SK-N-SH (cell line): ENCODE measurements at regions not wholly inside any gene's neighbourhood (a gene's known extent, or its start where the extent isn't known, plus 50 kb on each side); places are given as distances from the start of the nearest gene placed in this dataset.

ENCODE experiments used
- CTCF ChIA-PET: fragments of 300-600, 350-600 bp; formaldehyde crosslinking; extraction: SDS; loops from one replicate; lab custom pipeline; 2021; lab: Yijun Ruan, JAX
- POLR2A ChIA-PET: fragments of 350-600 bp; sonication (Branson Sonifier 250); formaldehyde crosslinking; extraction: SDS; loops from one replicate; lab custom pipeline; 2020; ENCODE audit warnings: antibody characterized with exemption, inconsistent platforms; lab: Yijun Ruan, JAX
- DNase-seq: peaks from one replicate; pipeline ENCODE4 v3.0.0; 2012
- H2AFZ ChIP-seq: fragments of 200-600 bp; sonication (generic); 2 replicates; pipeline ENCODE4 v1.8.1; 2016; ENCODE audit warnings: antibody characterized with exemption, mild to moderate bottlenecking, low read depth
- H3F3A ChIP-seq: fragments of 200-600 bp; sonication (generic); replicated peaks from 2 replicates; pipeline ENCODE3; 2016; ENCODE audit warnings: antibody characterized with exemption, mild to moderate bottlenecking; ENCODE audit not compliant: insufficient read depth
- H3K27ac ChIP-seq, 2 experiments: fragments of 200-500 bp in 1 of 2; fragments of 200-600 bp in 1 of 2; sonication (Bioruptor generic) in 1 of 2; sonication (generic), shearing (Covaris generic) in 1 of 2; 2 replicates each; pipeline versions ENCODE4 v1.5.1 to v1.6.1; 2014 to 2016; ENCODE audit warnings: low read depth in 2 of 2, inconsistent platforms in 1 of 2, low read length in 1 of 2, mild to moderate bottlenecking in 1 of 2, mixed read lengths in 1 of 2
- H3K27me3 ChIP-seq: fragments of 200-600 bp; sonication (generic), shearing (Covaris generic); 2 replicates; pipeline ENCODE4 v1.6.1; 2016; ENCODE audit warnings: mixed run types; ENCODE audit not compliant: insufficient read depth
- H3K36me3 ChIP-seq, 2 experiments: fragments of 200-500 bp in 1 of 2; fragments of 200-600 bp in 1 of 2; sonication (Bioruptor generic) in 1 of 2; sonication (generic) in 1 of 2; replicated peaks in 1 of 2; 2 replicates each; pipeline versions ENCODE3 to v1.5.1; 2014 to 2016; ENCODE audit warnings: low read length in 1 of 2, mild to moderate bottlenecking in 1 of 2; ENCODE audit not compliant: insufficient read depth in 2 of 2, control insufficient read depth in 1 of 2
- H3K4me1 ChIP-seq, 2 experiments: fragments of 200-500 bp in 1 of 2; fragments of 200-600 bp in 1 of 2; sonication (Bioruptor generic) in 1 of 2; sonication (generic), shearing (Covaris generic) in 1 of 2; 2 replicates each; pipeline versions ENCODE4 v1.5.1 to v1.6.1; 2014 to 2016; ENCODE audit warnings: low read depth in 1 of 2, low read length in 1 of 2, mixed run types in 1 of 2; ENCODE audit not compliant: insufficient read depth in 2 of 2, control insufficient read depth in 1 of 2
- H3K4me2 ChIP-seq: fragments of 200-600 bp; sonication (generic), shearing (Covaris generic); 2 replicates; pipeline ENCODE4 v1.6.1; 2017; ENCODE audit warnings: mixed run types
- H3K4me3 ChIP-seq, 2 experiments: fragments of 200-500 bp in 1 of 2; fragments of 200-600 bp in 1 of 2; sonication (Bioruptor generic) in 1 of 2; sonication (generic), shearing (Covaris generic) in 1 of 2; 2 replicates each; pipeline versions ENCODE4 v1.5.1 to v1.8.1; 2014 to 2016; ENCODE audit warnings: low read depth in 2 of 2, inconsistent platforms in 1 of 2, low read length in 1 of 2, mild to moderate bottlenecking in 1 of 2, mixed read lengths in 1 of 2, moderate library complexity in 1 of 2
- H3K79me2 ChIP-seq: fragments of 200-600 bp; sonication (generic); 2 replicates; pipeline ENCODE4 v1.8.1; 2017; ENCODE audit warnings: mild to moderate bottlenecking; ENCODE audit not compliant: insufficient read depth
- H3K9ac ChIP-seq: fragments of 200-600 bp; sonication (generic); 2 replicates; pipeline ENCODE4 v1.6.1; 2017; ENCODE audit warnings: mixed run types
- H3K9me2 ChIP-seq: fragments of 200-600 bp; sonication (generic); 2 replicates; pipeline ENCODE4 v1.6.1; 2017; ENCODE audit warnings: mixed run types
- H3K9me3 ChIP-seq: fragments of 200-600 bp; sonication (generic); 2 replicates; pipeline ENCODE4 v1.6.1; 2017; ENCODE audit warnings: mixed run types, mild to moderate bottlenecking, moderate library complexity
- H4K20me1 ChIP-seq: fragments of 200-600 bp; sonication (generic); 2 replicates; pipeline ENCODE4 v1.6.1; 2017; ENCODE audit warnings: mild to moderate bottlenecking, mixed run types; ENCODE audit not compliant: insufficient read depth
- CHD2 ChIP-seq: fragments of 150-350 bp; IDR thresholded peaks from 2 replicates; pipeline ENCODE4 v1.6.1; 2018; ENCODE audit warnings: low read length; ENCODE audit not compliant: partially characterized antibody
- CTCF ChIP-seq: fragments of 200-600 bp; sonication (generic); IDR thresholded peaks from 2 replicates; pipeline ENCODE4 v1.6.1; 2017; ENCODE audit warnings: antibody characterized with exemption, mild to moderate bottlenecking, moderate library complexity
- ELF1 ChIP-seq: IDR thresholded peaks from 2 replicates; pipeline ENCODE4 v1.4.0; 2012
- EP300 ChIP-seq, 2 experiments: IDR thresholded peaks; 2 replicates each; pipeline versions ENCODE4 v1.4.0 to v1.6.1; 2012; ENCODE audit warnings: borderline replicate concordance in 1 of 2, low read depth in 1 of 2, low read length in 1 of 2
- EZH2phosphoT487 ChIP-seq: fragments of 200-600 bp; sonication (generic); IDR thresholded peaks from 2 replicates; pipeline ENCODE4 v1.6.1; 2017; ENCODE audit warnings: low read depth, mixed run types, mild to moderate bottlenecking, antibody characterized with exemption, moderate library complexity, borderline replicate concordance
- FOSL2 ChIP-seq: IDR thresholded peaks from 2 replicates; pipeline ENCODE4 v1.4.0; 2012; ENCODE audit warnings: low read depth, mild to moderate bottlenecking, moderate library complexity, borderline replicate concordance
- FOXJ3 ChIP-seq: sonication (generic); formaldehyde crosslinking; IDR thresholded peaks from 2 replicates; pipeline ENCODE4 v1.5.1; 2020; ENCODE audit warnings: mild to moderate bottlenecking, missing genetic modification reagents
- FOXM1 ChIP-seq: IDR thresholded peaks from 2 replicates; pipeline ENCODE4 v1.4.0; 2012; ENCODE audit warnings: low read depth, mild to moderate bottlenecking
- GABPA ChIP-seq: IDR thresholded peaks from 2 replicates; pipeline ENCODE4 v1.4.0; 2012; ENCODE audit warnings: low read depth, mild to moderate bottlenecking
- JUND ChIP-seq: IDR thresholded peaks from 2 replicates; pipeline ENCODE4 v1.4.0; 2012
- MAX ChIP-seq: IDR thresholded peaks from 2 replicates; pipeline ENCODE4 v1.4.0; 2012; ENCODE audit warnings: low read depth
- MXI1 ChIP-seq: IDR thresholded peaks from 2 replicates; pipeline ENCODE4 v1.6.1; 2012; ENCODE audit warnings: mild to moderate bottlenecking, low read depth, low read length, improper control_type of control experiment
- NFIC ChIP-seq: IDR thresholded peaks from 2 replicates; pipeline ENCODE4 v1.4.0; 2012; ENCODE audit warnings: borderline replicate concordance
- NRF1 ChIP-seq: IDR thresholded peaks from 2 replicates; pipeline ENCODE4 v1.6.1; 2012; ENCODE audit warnings: low read depth, mild to moderate bottlenecking, low read length
- POLR2AphosphoS5 ChIP-seq: IDR thresholded peaks from 2 replicates; pipeline ENCODE4 v1.6.1; 2012; ENCODE audit warnings: low read depth, low read length
- RCOR1 ChIP-seq: fragments of 150-350 bp; IDR thresholded peaks from 2 replicates; pipeline ENCODE4 v1.6.1; 2017; ENCODE audit warnings: antibody characterized with exemption, low read length
- RFX5 ChIP-seq: IDR thresholded peaks from 2 replicates; pipeline ENCODE4 v1.6.1; 2012; ENCODE audit warnings: mild to moderate bottlenecking, improper control_type of control experiment, low read length
- RXRA ChIP-seq: IDR thresholded peaks from 2 replicates; pipeline ENCODE4 v1.4.0; 2012; ENCODE audit warnings: low read depth, mild to moderate bottlenecking, borderline replicate concordance
- SIN3A ChIP-seq: IDR thresholded peaks from 2 replicates; pipeline ENCODE4 v1.6.1; 2012; ENCODE audit warnings: low read depth, mild to moderate bottlenecking, low read length, moderate library complexity, borderline replicate concordance
- SMC3 ChIP-seq: IDR thresholded peaks from 2 replicates; pipeline ENCODE4 v1.6.1; 2012; ENCODE audit warnings: low read depth, low read length, improper control_type of control experiment
- TAF1 ChIP-seq: IDR thresholded peaks from 2 replicates; pipeline ENCODE4 v1.6.1; 2012; ENCODE audit warnings: low read depth, mild to moderate bottlenecking, low read length, moderate library complexity, borderline replicate concordance
- TEAD4 ChIP-seq: IDR thresholded peaks from 2 replicates; pipeline ENCODE4 v1.4.0; 2012; ENCODE audit warnings: mild to moderate bottlenecking, borderline replicate concordance; ENCODE audit not compliant: insufficient read depth
- USF1 ChIP-seq: IDR thresholded peaks from 2 replicates; pipeline ENCODE4 v1.4.0; 2012; ENCODE audit warnings: low read depth, borderline replicate concordance
- USF2 ChIP-seq: fragments of 150-350 bp; IDR thresholded peaks from 2 replicates; pipeline ENCODE4 v1.6.1; 2017; ENCODE audit warnings: antibody characterized with exemption, low read length, low read depth, borderline replicate concordance
- YY1 ChIP-seq: IDR thresholded peaks from 2 replicates; pipeline ENCODE4 v1.4.0; 2012; ENCODE audit warnings: low read depth, mild to moderate bottlenecking
- WGBS: methylation state at CpG from one replicate; pipeline ENCODE4 v1.1.6; 2017; ENCODE audit warnings: low lambda C conversion rate; 5-methylcytosine and 5-hydroxymethylcytosine counted together

- peak overlapping the region; percentile 12 to 68; a peak in 2 of 4 replicates for H3K27ac ChIP-seq
- TF ChIP-seq FOXJ3 (CRISPR knock-in tag) (no peak), YY1 (no peak), TAF1 (no peak), FOSL2 (no peak), SIN3A (no peak), MAX (no peak), RCOR1 (no peak), NFIC (no peak), EZH2phosphoT487 (no peak), JUND (no peak), FOXM1 (no peak), MXI1 (no peak), TEAD4 (no peak), USF2 (no peak), RFX5 (no peak)
- H3K79me2 ChIP-seq = no peaks in the 10 kb centered on the region
- H3F3A ChIP-seq = no peaks in the 10 kb centered on the region
- H3K4me2 ChIP-seq = no peak overlapping the region
- POLR2A ChIA-PET = no interaction called here
- no peak overlapping the region for H3K4me3 ChIP-seq
- H3K9ac ChIP-seq = no peak overlapping the region
- DNase-seq = no peak
- no peaks in the 10 kb centered on the region for H3K36me3 ChIP-seq
- H2AFZ ChIP-seq = peak overlapping the region; percentile 69
- H3K4me1 ChIP-seq = peaks cover 0 to 11% of the 10 kb centered on the region in 2 experiments; a peak in 1 of 4 replicates
- CTCF ChIA-PET = interaction anchor here (1.0 kb wide), 1 partner anchor 20 kb away, joined by 3 read pairs; no protein-coding TSS in a partner anchor
- no peaks in the 10 kb centered on the region for H4K20me1 ChIP-seq
- no peaks in the 10 kb centered on the region for H3K27me3 ChIP-seq
- no peaks in the 10 kb centered on the region for H3K9me3 ChIP-seq
- H3K9me2 ChIP-seq = no peaks in the 10 kb centered on the region
Observed at GRCh38 chr2:179343945-179344279, 79.3 kb upstream of the SESTD1 start.

- Histone ChIP-seq H3F3A (no peaks in the 10 kb centered on the region), H3K79me2 (no peaks in the 10 kb centered on the region), H2AFZ (no peak overlapping the region), H3K9me3 (no peaks in the 10 kb centered on the region), H3K4me2 (no peak overlapping the region), H3K36me3 (no peaks in the 10 kb centered on the region), H3K9ac (no peak overlapping the region), H3K4me3 (no peak overlapping the region), H3K4me1 (peaks cover 5 to 11% of the 10 kb centered on the region in 2 experiments; a peak in 3 of 4 replicates), H4K20me1 (no peaks in the 10 kb centered on the region), H3K9me2 (no peaks in the 10 kb centered on the region), H3K27ac (no peak overlapping the region), H3K27me3 (no peaks in the 10 kb centered on the region)
- 78% methylated on average over 3 of the region's 3 CpGs for WGBS
- ChIA-PET CTCF (no interaction called here), POLR2A (no interaction called here)
- no peak for DNase-seq
- TF ChIP-seq USF1 (no peak), GABPA (no peak), YY1 (no peak), ELF1 (no peak), RXRA (no peak), CHD2 (no peak), POLR2AphosphoS5 (no peak), TEAD4 (no peak), SMC3 (no peak), RCOR1 (no peak), USF2 (no peak), CTCF (no peak; the same call in 1 of the 2 replicates), FOSL2 (no peak), NRF1 (no peak), FOXM1 (no peak), EP300 (IDR thresholded peaks at IDR 0.05; ENCODE audit: borderline replicate concordance in 1 of 2, low read depth in 1 of 2, low read length in 1 of 2) (no peak)
Observed at GRCh38 chr2:179341152-179341866, 76.7 kb upstream of the SESTD1 start.
